ENCODE measurements at regions not wholly inside any gene's neighbourhood (a gene's known extent, or its start where the extent isn't known, plus 50 kb on each side); places are given as distances from the start of the nearest gene placed in this dataset.

DNA sequence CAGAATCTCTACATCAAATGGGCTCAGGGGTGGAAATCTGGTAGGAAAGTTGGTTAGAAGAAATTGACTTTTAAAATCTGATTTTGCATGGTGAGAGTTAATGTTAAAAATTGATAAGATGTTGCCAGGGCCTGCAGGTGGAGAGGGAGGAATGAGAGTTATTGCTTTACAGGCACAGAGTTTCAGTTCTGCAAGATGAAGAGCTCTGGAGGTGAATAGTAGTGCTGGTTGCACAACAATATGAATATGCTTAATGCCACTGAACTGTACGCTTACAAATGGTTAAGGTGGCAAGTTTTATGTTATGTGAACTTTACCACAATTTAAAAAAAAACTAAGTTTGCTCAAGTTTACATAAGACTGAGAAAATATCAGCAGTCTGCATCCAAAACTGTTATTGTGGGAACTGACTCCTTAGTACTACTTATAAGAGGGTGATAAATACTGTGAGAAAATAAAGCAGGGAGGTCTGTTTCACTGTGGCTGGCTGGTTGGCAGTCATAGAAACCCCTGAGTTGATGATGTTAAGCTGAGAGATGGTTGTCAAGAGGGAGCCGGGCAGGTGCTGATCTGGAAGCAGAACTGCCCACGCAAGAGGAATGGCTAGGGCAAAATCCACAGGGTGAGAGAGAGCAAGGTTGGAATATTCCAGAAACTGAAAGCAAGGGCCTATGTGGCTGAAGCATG, 144.9 kb downstream of the EDEM1 start:
- TF ChIP-seq POLR2A (IDR thresholded peaks at IDR 0.05): no peak
- TF ChIP-seq, protein P1, sequence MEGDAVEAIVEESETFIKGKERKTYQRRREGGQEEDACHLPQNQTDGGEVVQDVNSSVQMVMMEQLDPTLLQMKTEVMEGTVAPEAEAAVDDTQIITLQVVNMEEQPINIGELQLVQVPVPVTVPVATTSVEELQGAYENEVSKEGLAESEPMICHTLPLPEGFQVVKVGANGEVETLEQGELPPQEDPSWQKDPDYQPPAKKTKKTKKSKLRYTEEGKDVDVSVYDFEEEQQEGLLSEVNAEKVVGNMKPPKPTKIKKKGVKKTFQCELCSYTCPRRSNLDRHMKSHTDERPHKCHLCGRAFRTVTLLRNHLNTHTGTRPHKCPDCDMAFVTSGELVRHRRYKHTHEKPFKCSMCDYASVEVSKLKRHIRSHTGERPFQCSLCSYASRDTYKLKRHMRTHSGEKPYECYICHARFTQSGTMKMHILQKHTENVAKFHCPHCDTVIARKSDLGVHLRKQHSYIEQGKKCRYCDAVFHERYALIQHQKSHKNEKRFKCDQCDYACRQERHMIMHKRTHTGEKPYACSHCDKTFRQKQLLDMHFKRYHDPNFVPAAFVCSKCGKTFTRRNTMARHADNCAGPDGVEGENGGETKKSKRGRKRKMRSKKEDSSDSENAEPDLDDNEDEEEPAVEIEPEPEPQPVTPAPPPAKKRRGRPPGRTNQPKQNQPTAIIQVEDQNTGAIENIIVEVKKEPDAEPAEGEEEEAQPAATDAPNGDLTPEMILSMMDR (IDR thresholded peaks at IDR 0.05): no peak
- no peak for TF ChIP-seq POLR2AphosphoS5 (IDR thresholded peaks at IDR 0.05)
- no peak for TF ChIP-seq EP300 (IDR thresholded peaks at IDR 0.05)

Measured in stomach (tissue), 4 donors.